ENCODE measurements at regions not wholly inside any gene's neighbourhood (a gene's known extent, or its start where the extent isn't known, plus 50 kb on each side); places are given as distances from the start of the nearest gene placed in this dataset.

DNA sequence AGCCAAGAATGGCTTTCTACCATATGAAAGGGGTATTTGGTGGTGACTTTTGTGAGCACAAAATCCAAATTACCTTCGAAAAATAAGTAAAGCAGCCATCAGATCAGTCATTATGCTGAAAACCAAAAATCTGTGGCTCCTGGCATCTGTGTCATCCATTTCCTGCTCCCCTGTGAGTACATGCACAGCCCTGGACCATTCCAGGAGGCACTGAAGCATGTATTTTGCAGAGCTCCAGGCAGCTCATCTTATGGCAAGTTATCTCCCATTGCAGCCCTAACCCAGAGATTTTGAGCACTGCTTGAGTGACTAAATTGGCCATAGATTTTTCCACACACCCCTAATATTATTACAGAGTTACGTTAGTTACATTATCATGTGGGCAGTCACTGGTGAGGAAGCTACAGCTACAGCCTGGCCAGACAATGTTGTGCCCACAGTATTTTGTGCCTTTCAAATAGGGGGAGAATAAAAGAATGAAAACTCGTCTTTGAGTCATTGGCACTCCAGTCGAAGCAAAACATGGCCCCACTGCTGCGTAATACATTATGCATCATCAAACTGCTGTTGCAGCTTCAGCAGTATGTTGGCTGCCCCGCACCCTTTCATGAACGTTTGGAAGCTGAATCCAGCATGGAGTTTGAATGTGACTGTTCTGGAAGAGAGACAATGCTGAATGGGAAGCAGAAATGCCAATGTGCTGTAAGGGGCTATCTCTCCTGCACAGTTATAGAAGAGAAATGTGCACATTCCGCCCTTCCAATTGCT is 702.2 kb downstream of the RNF144A start:
- no peaks in the 10 kb centered on the region for H3K9me3 ChIP-seq (ENCODE audit: control insufficient read depth in 2 of 2, low read length in 2 of 2)
- no peaks in the 10 kb centered on the region for H3K27me3 ChIP-seq (ENCODE audit: control insufficient read depth, insufficient read depth, low read length)
- H3K4me3 ChIP-seq (ENCODE audit: low read depth, low read length): no peak overlapping the region
- peaks cover 9% of the 10 kb centered on the region for H3K27me3 Mint-ChIP-seq
- H3K27ac Mint-ChIP-seq: no peak overlapping the region
- H3K36me3 ChIP-seq (ENCODE audit: control insufficient read depth, insufficient read depth, low read length): no peaks in the 10 kb centered on the region
- H3K36me3 Mint-ChIP-seq: no peaks in the 10 kb centered on the region
- H3K9me3 Mint-ChIP-seq: peaks cover 0 to 3% (median 0%) of the 10 kb centered on the region in 7 donors
- no peaks in the 10 kb centered on the region for H3K4me1 Mint-ChIP-seq
- H3K4me1 ChIP-seq (ENCODE audit: control insufficient read depth, insufficient read depth, low read length, poor library complexity, severe bottlenecking): no peaks in the 10 kb centered on the region
- H3K4me3 Mint-ChIP-seq: no peak overlapping the region
- DNase-seq (no peak), ATAC-seq (ENCODE audit: low read depth in 2 of 2) (no peak)
- H3K27ac ChIP-seq (ENCODE audit: insufficient read depth, low read length, poor library complexity, severe bottlenecking): no peak overlapping the region

DNA sequence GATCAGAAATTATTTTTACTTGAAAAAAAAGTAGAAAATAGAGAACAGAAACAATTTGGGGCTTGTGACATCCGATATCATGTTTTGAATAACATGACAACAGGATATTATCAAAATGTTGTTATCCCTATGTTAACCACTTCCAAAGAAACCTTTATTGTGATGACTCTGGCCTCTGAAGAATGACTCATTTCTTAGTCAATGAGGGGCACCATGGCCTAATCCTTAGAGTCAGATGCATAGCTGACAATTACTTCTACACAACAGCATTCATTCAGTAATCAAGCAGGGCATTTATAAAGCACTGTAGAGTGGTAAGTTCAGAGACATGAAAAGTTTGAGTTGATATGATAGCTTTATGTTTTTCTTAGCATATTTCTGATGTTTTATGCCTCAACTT is 703.0 kb downstream of the RNF144A start:
- no peak for ATAC-seq (ENCODE audit: low read depth in 2 of 2)
- H3K27me3 Mint-ChIP-seq: peaks cover 6% of the 10 kb centered on the region

DNA sequence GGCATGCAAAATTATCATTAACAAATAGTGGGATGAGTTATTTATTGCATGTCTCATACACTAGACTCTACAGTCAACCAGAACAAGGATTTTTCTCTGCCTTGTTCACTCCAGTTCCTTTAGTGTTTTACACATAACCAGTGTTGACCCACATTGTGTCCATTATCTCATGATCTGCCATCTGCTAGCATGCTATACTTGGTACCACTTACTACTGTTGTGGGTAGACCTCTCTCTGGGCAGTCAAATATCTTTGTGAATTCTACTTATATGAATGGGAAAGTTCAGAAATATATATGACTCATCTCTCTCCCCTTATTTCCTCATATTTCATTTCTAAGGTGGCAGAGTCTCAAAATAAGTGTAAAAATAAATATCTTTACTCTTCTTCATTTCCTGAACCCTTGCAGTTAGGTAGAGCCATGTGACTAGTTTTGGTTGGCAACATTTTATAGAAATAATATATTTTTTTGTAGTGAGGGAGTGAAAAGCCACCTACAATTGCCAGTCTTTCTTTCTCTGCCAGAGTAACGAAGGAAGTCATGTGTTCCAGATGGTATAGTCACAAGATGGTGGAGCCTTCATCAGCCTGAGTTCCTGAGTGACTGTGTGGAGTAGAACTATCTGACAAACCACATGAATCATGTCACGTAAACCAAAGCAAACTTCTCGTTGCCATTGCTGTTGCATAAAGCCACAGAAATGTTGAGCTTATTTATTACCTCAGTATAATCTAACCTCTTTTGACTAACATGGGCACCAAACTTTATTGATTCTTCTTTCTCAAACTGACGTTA is 704.0 kb downstream of the RNF144A start:
- Histone ChIP-seq H3K4me1 (ENCODE audit: control insufficient read depth, insufficient read depth, low read length, poor library complexity, severe bottlenecking) (no peaks in the 10 kb centered on the region), H3K27me3 (ENCODE audit: control insufficient read depth, insufficient read depth, low read length) (no peaks in the 10 kb centered on the region), H3K9me3 (ENCODE audit: control insufficient read depth in 2 of 2, low read length in 2 of 2) (no peaks in the 10 kb centered on the region), H3K36me3 (ENCODE audit: control insufficient read depth, insufficient read depth, low read length) (no peaks in the 10 kb centered on the region), H3K27ac (ENCODE audit: insufficient read depth, low read length, poor library complexity, severe bottlenecking) (no peak overlapping the region), H3K4me3 (ENCODE audit: low read depth, low read length) (no peak overlapping the region)
- ATAC-seq (ENCODE audit: low read depth in 2 of 2) (no peak), DNase-seq (no peak)
- peaks cover 6% of the 10 kb centered on the region for H3K27me3 Mint-ChIP-seq
- no peaks in the 10 kb centered on the region for H3K4me1 Mint-ChIP-seq
- H3K36me3 Mint-ChIP-seq: no peaks in the 10 kb centered on the region
- H3K4me3 Mint-ChIP-seq: no peak overlapping the region
- H3K27ac Mint-ChIP-seq: no peak overlapping the region
- H3K9me3 Mint-ChIP-seq: peaks cover 0 to 3% (median 0%) of the 10 kb centered on the region in 7 donors

More for the DNA sequence above, 703.0 kb downstream of the RNF144A start:
- no peaks in the 10 kb centered on the region for H3K36me3 ChIP-seq (ENCODE audit: control insufficient read depth, insufficient read depth, low read length)
- no peaks in the 10 kb centered on the region for H3K9me3 ChIP-seq (ENCODE audit: control insufficient read depth in 2 of 2, low read length in 2 of 2)
- H3K27ac ChIP-seq (ENCODE audit: insufficient read depth, low read length, poor library complexity, severe bottlenecking): no peak overlapping the region
- DNase-seq: no peak
- Mint-ChIP-seq H3K36me3 (no peaks in the 10 kb centered on the region), H3K27ac (no peak overlapping the region), H3K9me3 (peaks cover 0 to 3% (median 0%) of the 10 kb centered on the region in 7 donors), H3K4me1 (no peaks in the 10 kb centered on the region), H3K4me3 (no peak overlapping the region)
- no peaks in the 10 kb centered on the region for H3K27me3 ChIP-seq (ENCODE audit: control insufficient read depth, insufficient read depth, low read length)
- H3K4me3 ChIP-seq (ENCODE audit: low read depth, low read length): no peak overlapping the region
- no peaks in the 10 kb centered on the region for H3K4me1 ChIP-seq (ENCODE audit: control insufficient read depth, insufficient read depth, low read length, poor library complexity, severe bottlenecking)

DNA sequence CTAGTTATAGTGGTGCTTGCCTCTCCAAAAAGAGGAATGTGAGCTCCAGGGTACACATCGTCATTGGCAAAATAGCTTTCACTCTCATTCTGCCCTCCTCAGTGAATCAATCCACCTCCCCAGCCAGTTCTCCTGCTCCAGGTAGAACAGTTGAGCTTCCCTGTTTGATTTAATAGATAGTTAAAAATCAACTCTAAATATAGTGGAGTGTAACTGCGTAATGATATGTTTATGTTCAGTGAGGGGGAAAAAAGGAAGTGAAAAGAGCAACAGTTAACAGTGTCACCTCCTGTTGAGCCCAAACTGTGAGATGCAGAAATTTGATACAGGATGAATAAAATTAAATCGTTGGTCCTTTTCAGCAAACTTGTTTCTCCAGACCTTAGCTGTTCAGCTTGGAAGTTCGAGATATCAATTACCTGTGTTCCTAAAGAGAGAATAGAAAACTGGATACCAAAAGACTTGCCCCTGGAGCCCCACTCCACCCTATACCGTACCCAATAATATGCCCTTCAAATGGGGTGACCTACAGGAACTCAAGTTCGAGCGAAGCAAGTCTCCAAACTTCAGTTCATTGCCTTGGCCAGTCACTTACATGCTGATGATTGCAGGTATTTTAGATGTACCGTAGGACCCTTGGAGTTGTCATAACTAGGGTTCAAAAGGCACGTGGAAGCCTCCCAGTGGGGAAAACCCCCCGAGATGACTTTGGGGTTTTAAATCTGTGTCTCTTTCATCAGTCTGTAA is 708.4 kb downstream of the RNF144A start:
- no peaks in the 10 kb centered on the region for H3K4me1 ChIP-seq (ENCODE audit: control insufficient read depth, insufficient read depth, low read length, poor library complexity, severe bottlenecking)
- Mint-ChIP-seq H3K9me3 (peaks cover 0 to 3% (median 0%) of the 10 kb centered on the region in 7 donors), H3K27ac (no peak overlapping the region), H3K4me1 (no peaks in the 10 kb centered on the region), H3K4me3 (no peak overlapping the region), H3K27me3 (no peaks in the 10 kb centered on the region), H3K36me3 (no peaks in the 10 kb centered on the region)
- no peak overlapping the region for H3K27ac ChIP-seq (ENCODE audit: insufficient read depth, low read length, poor library complexity, severe bottlenecking)
- ATAC-seq (ENCODE audit: low read depth in 2 of 2): no peak
- no peaks in the 10 kb centered on the region for H3K36me3 ChIP-seq (ENCODE audit: control insufficient read depth, insufficient read depth, low read length)
- peaks cover 3% of the 10 kb centered on the region for H3K27me3 ChIP-seq (ENCODE audit: control insufficient read depth, insufficient read depth, low read length)
- DNase-seq: no peak
- no peak overlapping the region for H3K4me3 ChIP-seq (ENCODE audit: low read depth, low read length)
- no peaks in the 10 kb centered on the region for H3K9me3 ChIP-seq (ENCODE audit: control insufficient read depth in 2 of 2, low read length in 2 of 2)

DNA sequence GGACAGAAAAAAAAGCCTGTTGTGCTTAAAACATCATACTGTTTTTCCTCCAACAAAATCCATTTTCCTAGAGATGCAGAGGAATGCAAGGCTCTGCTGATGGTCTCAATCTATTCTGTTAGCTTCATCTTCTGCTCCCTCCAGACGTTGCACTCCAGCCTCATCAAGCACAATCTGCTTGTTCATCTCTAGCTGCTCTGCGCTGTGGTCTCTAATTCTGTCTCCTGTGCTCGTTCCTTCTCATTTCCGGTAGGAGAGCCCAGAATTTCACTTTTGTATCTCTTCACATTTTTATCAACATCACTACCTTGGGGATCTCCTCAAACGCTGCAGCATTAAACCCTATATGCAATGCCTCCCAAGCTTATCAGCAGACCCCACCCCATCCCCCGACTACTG is 708.9 kb downstream of the RNF144A start:
- peaks cover 0 to 3% (median under 1%) of the 10 kb centered on the region in 7 donors for H3K9me3 Mint-ChIP-seq
- DNase-seq (no peak), ATAC-seq (ENCODE audit: low read depth in 2 of 2) (no peak)
- no peaks in the 10 kb centered on the region for H3K36me3 Mint-ChIP-seq
- Histone ChIP-seq H3K36me3 (ENCODE audit: control insufficient read depth, insufficient read depth, low read length) (no peaks in the 10 kb centered on the region), H3K9me3 (ENCODE audit: control insufficient read depth in 2 of 2, low read length in 2 of 2) (no peaks in the 10 kb centered on the region), H3K27ac (ENCODE audit: insufficient read depth, low read length, poor library complexity, severe bottlenecking) (no peak overlapping the region), H3K4me3 (ENCODE audit: low read depth, low read length) (no peak overlapping the region), H3K27me3 (ENCODE audit: control insufficient read depth, insufficient read depth, low read length) (peaks cover 3% of the 10 kb centered on the region), H3K4me1 (ENCODE audit: control insufficient read depth, insufficient read depth, low read length, poor library complexity, severe bottlenecking) (no peaks in the 10 kb centered on the region)
- no peak overlapping the region for H3K4me3 Mint-ChIP-seq
- H3K27me3 Mint-ChIP-seq: no peaks in the 10 kb centered on the region
- no peak overlapping the region for H3K27ac Mint-ChIP-seq
- no peaks in the 10 kb centered on the region for H3K4me1 Mint-ChIP-seq

DNA sequence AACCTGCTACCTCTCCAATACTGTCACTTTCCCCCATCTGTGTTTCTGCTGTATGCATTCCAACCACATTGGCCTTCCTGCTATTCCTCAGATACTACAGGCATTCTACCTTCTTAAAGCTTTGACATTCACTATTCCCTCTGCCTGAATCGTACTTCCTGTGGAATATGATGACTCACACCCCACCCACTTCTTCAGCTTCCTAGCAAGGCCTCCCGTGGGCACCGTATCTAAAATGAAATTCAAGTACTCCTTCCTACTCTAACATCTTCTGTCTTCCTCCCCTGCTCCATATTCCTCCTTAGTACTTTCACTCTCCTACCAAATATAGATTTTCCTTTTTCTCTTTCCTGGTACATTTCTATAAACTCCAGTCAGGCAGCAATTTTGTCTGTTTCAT is 710.4 kb downstream of the RNF144A start:
- H3K9me3 ChIP-seq (ENCODE audit: control insufficient read depth in 2 of 2, low read length in 2 of 2): no peaks in the 10 kb centered on the region
- H3K27ac ChIP-seq (ENCODE audit: insufficient read depth, low read length, poor library complexity, severe bottlenecking): no peak overlapping the region
- Mint-ChIP-seq H3K4me1 (no peaks in the 10 kb centered on the region), H3K4me3 (no peak overlapping the region), H3K9me3 (peaks cover 0 to 2% (median 0%) of the 10 kb centered on the region in 7 donors), H3K27me3 (peaks cover 4% of the 10 kb centered on the region), H3K27ac (no peak overlapping the region), H3K36me3 (no peaks in the 10 kb centered on the region)
- no peak overlapping the region for H3K4me3 ChIP-seq (ENCODE audit: low read depth, low read length)
- peaks cover 3% of the 10 kb centered on the region for H3K27me3 ChIP-seq (ENCODE audit: control insufficient read depth, insufficient read depth, low read length)
- H3K36me3 ChIP-seq (ENCODE audit: control insufficient read depth, insufficient read depth, low read length): no peaks in the 10 kb centered on the region
- ATAC-seq (ENCODE audit: low read depth in 2 of 2) (no peak), DNase-seq (no peak)
- no peaks in the 10 kb centered on the region for H3K4me1 ChIP-seq (ENCODE audit: control insufficient read depth, insufficient read depth, low read length, poor library complexity, severe bottlenecking)

DNA sequence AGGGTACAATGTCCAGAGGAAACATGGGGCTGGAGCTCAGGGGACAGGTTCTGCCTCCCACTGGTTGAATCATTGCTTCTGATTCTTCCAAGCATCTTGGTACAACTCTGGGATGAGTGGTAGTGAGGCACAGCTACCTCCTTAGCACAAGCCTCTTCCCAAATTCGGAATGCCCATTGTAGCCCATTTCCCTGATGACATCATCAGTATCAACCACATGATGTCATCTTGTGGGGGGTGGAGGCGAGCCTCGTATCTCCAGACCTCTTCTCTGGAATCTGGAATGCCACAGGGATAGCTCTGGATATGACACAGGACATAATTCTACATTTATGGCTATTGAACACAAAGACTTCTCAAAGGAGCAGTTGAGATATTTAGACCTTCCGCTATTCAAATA is 715.2 kb downstream of the RNF144A start:
- H3K4me3 ChIP-seq (ENCODE audit: low read depth, low read length): no peak overlapping the region
- H3K9me3 ChIP-seq (ENCODE audit: control insufficient read depth in 2 of 2, low read length in 2 of 2): no peaks in the 10 kb centered on the region
- Mint-ChIP-seq H3K27ac (no peak overlapping the region), H3K9me3 (peaks cover 0 to 2% (median 0%) of the 10 kb centered on the region in 7 donors), H3K4me1 (no peaks in the 10 kb centered on the region), H3K36me3 (no peaks in the 10 kb centered on the region), H3K27me3 (peaks cover 4% of the 10 kb centered on the region), H3K4me3 (no peak overlapping the region)
- H3K27ac ChIP-seq (ENCODE audit: insufficient read depth, low read length, poor library complexity, severe bottlenecking): no peak overlapping the region
- ATAC-seq (ENCODE audit: low read depth in 2 of 2) (no peak), DNase-seq (no peak)
- no peaks in the 10 kb centered on the region for H3K27me3 ChIP-seq (ENCODE audit: control insufficient read depth, insufficient read depth, low read length)
- no peaks in the 10 kb centered on the region for H3K36me3 ChIP-seq (ENCODE audit: control insufficient read depth, insufficient read depth, low read length)
- H3K4me1 ChIP-seq (ENCODE audit: control insufficient read depth, insufficient read depth, low read length, poor library complexity, severe bottlenecking): no peaks in the 10 kb centered on the region
